ENCODE measurements at regions not wholly inside any gene's neighbourhood (a gene's known extent, or its start where the extent isn't known, plus 50 kb on each side); places are given as distances from the start of the nearest gene placed in this dataset.

GRCh38 chr3:78406396-78406795 is 1361.4 kb downstream of the ROBO1 start:
- intact Hi-C loops (cut with micrococcal nuclease; ENCODE audit: unreplicated experiment) (no loop called here), in situ Hi-C loops (cut with HindIII; ENCODE audit: extremely low pct_ligation_motif_present, low pct_unique_long_range_greater_than_20kb) (no loop called here)
- H3K79me2 ChIP-seq (ENCODE audit: insufficient read depth, low read length): no peaks in the 10 kb centered on the region
- no peak overlapping the region for H3K27ac ChIP-seq (ENCODE audit: extremely low read length, insufficient read depth, low read length)
- no peaks in the 10 kb centered on the region for H3K36me3 ChIP-seq (replicated peaks in 1 of 2; ENCODE audit: control insufficient read depth in 1 of 2, insufficient read depth in 2 of 2, low read length in 2 of 2)
- WGBS (ENCODE audit: low lambda C conversion rate): 0% methylated on average over 2 of the region's 2 CpGs
- no peak for DNase-seq (ENCODE audit: low spot score)
- no peaks in the 10 kb centered on the region for H3K4me1 ChIP-seq (ENCODE audit: insufficient read depth, low read length)
- no TSS peak for BruUV-seq (replicated peaks)
- no peaks in the 10 kb centered on the region for H3K27me3 ChIP-seq (ENCODE audit: control insufficient read depth in 1 of 2, insufficient read depth in 2 of 2, low read length in 2 of 2)
- no peak overlapping the region for H3K9ac ChIP-seq (ENCODE audit: insufficient read depth, low read depth, low read length)
- H4K20me1 ChIP-seq (ENCODE audit: insufficient read depth, low read length): no peaks in the 10 kb centered on the region
- no peaks in the 10 kb centered on the region for H3K9me3 ChIP-seq (ENCODE audit: low read length)
- no peak for FAIRE-seq
- no peak overlapping the region for H2AFZ ChIP-seq (ENCODE audit: low read length)
- ChIA-PET CTCF (ENCODE audit: low intra/inter-chr PET ratio, low total read pairs) (no interaction called here), POLR2A (no interaction called here)
- ATAC-seq: no peak
- H3K4me2 ChIP-seq (ENCODE audit: low read depth, low read length): no peak overlapping the region
- no peak overlapping the region for H3K4me3 ChIP-seq (replicated peaks in 1 of 3; ENCODE audit: insufficient read depth in 1 of 3, low read depth in 2 of 3, low read length in 3 of 3)
- TF ChIP-seq MIER2 (CRISPR knock-in tag; IDR thresholded peaks at IDR 0.05) (no peak), RXRB (CRISPR knock-in tag; IDR thresholded peaks at IDR 0.05; ENCODE audit: borderline replicate concordance) (no peak), HES4 (CRISPR knock-in tag; IDR thresholded peaks at IDR 0.05; ENCODE audit: borderline replicate concordance) (no peak), TEAD3 (CRISPR knock-in tag; optimal IDR thresholded peaks at IDR 0.05; ENCODE audit: borderline replicate concordance) (no peak), MAZ (IDR thresholded peaks at IDR 0.05; ENCODE audit: borderline replicate concordance, low read depth, low read length) (no peak), MAZ (CRISPR knock-in tag; IDR thresholded peaks at IDR 0.05; ENCODE audit: low read depth) (no peak), TP53 (CRISPR knock-in tag; conservative IDR thresholded peaks at IDR 0.05) (no peak), ZFP37 (CRISPR knock-in tag; IDR thresholded peaks at IDR 0.05; ENCODE audit: borderline replicate concordance) (no peak), RFX5 (IDR thresholded peaks at IDR 0.05; ENCODE audit: low read depth, low read length) (no peak), ZNF563 (CRISPR knock-in tag; IDR thresholded peaks at IDR 0.05) (no peak), ZNF784 (CRISPR knock-in tag; IDR thresholded peaks at IDR 0.05; ENCODE audit: borderline replicate concordance) (no peak), ZNF678 (CRISPR knock-in tag; IDR thresholded peaks at IDR 0.05) (no peak), XRCC5 (optimal IDR thresholded peaks at IDR 0.05; ENCODE audit: low read length) (no peak), TFAP4 (IDR thresholded peaks at IDR 0.05; ENCODE audit: borderline replicate concordance, low read depth) (no peak), ZNF318 (CRISPR knock-in tag; IDR thresholded peaks at IDR 0.05) (no peak), BRF2 (CRISPR knock-in tag; IDR thresholded peaks at IDR 0.05) (no peak)
